WTC11 (cell line): ENCODE measurements at regions not wholly inside any gene's neighbourhood (a gene's known extent, or its start where the extent isn't known, plus 50 kb on each side); places are given as distances from the start of the nearest gene placed in this dataset.
"Not testable (repeated sequence)": the region's sequence is repeated elsewhere in the genome, so short reads cannot be mapped to it uniquely, and the experiment has no call there.

Experiments
- CBFB ChIP-seq: sonication (generic); formaldehyde crosslinking; IDR thresholded peaks from 2 replicates; pipeline ENCODE4 v1.8.1; 2022; ENCODE audit warnings: mild to moderate bottlenecking, low read depth, missing genetic modification reagents
- PRRX2 ChIP-seq: fragments of 250-450 bp; sonication (Bioruptor Pico); IDR thresholded peaks from 2 replicates; pipeline ENCODE4 v1.8.0; 2021; ENCODE audit warnings: mild to moderate bottlenecking
- TF ChIP-seq, protein P1 (sequence below): sonication (generic); formaldehyde crosslinking; IDR thresholded peaks from 2 replicates; pipeline ENCODE4 v1.8.0; 2022; ENCODE audit warnings: mild to moderate bottlenecking, missing genetic modification reagents
- TF ChIP-seq, protein P2 (sequence below): fragments of 200-600 bp; IDR thresholded peaks from 2 replicates; pipeline ENCODE4 v1.8.0; 2022; ENCODE audit warnings: antibody characterized with exemption
- TF ChIP-seq, protein P3 (sequence below): fragments of 250-450 bp; sonication (Bioruptor Pico); IDR thresholded peaks from 2 replicates; pipeline ENCODE4 v1.9.0; 2021; ENCODE audit warnings: moderate library complexity, mild to moderate bottlenecking, inconsistent platforms, borderline replicate concordance

DNA sequence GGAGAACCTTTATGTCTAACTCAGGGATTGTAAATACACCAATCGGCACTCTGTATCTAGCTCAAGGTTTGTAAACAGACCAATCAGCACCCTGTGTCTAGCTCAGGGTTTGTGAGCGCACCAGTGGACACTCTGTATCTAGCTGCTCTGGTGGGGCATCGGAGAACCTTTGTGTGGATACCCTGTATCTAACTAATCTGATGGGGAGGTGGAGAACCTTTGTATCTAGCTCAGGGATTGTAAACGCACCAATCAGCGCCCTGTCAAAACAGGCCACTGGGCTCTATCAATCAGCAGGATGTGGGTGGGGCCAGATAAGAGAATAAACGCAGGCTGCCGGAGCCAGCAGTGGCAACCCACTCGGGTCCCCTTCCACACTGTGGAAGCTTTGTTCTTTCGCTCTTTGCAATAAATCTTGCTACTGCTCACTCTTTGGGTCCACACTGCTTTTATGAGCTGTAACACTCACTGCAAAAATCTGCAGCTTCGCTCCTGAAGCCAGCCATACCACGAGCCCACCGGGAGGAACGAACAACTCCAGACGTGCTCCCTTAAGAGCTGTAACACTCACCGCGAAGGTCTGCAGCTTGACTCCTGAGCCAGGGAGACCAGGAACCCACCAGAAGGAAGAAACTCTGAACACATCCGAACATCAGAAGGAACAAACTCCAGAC is 1673.2 kb upstream of the B3GALT2 start:
- TF ChIP-seq, protein P1, sequence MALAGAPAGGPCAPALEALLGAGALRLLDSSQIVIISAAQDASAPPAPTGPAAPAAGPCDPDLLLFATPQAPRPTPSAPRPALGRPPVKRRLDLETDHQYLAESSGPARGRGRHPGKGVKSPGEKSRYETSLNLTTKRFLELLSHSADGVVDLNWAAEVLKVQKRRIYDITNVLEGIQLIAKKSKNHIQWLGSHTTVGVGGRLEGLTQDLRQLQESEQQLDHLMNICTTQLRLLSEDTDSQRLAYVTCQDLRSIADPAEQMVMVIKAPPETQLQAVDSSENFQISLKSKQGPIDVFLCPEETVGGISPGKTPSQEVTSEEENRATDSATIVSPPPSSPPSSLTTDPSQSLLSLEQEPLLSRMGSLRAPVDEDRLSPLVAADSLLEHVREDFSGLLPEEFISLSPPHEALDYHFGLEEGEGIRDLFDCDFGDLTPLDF (CRISPR knock-in tag), result not testable (repeated sequence)
- TF ChIP-seq, protein P2, sequence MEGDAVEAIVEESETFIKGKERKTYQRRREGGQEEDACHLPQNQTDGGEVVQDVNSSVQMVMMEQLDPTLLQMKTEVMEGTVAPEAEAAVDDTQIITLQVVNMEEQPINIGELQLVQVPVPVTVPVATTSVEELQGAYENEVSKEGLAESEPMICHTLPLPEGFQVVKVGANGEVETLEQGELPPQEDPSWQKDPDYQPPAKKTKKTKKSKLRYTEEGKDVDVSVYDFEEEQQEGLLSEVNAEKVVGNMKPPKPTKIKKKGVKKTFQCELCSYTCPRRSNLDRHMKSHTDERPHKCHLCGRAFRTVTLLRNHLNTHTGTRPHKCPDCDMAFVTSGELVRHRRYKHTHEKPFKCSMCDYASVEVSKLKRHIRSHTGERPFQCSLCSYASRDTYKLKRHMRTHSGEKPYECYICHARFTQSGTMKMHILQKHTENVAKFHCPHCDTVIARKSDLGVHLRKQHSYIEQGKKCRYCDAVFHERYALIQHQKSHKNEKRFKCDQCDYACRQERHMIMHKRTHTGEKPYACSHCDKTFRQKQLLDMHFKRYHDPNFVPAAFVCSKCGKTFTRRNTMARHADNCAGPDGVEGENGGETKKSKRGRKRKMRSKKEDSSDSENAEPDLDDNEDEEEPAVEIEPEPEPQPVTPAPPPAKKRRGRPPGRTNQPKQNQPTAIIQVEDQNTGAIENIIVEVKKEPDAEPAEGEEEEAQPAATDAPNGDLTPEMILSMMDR, result not testable (repeated sequence)
- not testable (repeated sequence) for TF ChIP-seq CBFB; PRRX2 (CRISPR knock-in tag)
- TF ChIP-seq, protein P3, sequence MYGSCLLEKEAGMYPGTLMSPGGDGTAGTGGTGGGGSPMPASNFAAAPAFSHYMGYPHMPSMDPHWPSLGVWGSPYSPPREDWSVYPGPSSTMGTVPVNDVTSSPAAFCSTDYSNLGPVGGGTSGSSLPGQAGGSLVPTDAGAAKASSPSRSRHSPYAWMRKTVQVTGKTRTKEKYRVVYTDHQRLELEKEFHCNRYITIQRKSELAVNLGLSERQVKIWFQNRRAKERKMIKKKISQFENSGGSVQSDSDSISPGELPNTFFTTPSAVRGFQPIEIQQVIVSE (CRISPR knock-in tag), result not testable (repeated sequence)
